Liver (tissue), 8 donors: ENCODE measurements at regions not wholly inside any gene's neighbourhood (a gene's known extent, or its start where the extent isn't known, plus 50 kb on each side); places are given as distances from the start of the nearest gene placed in this dataset.
A peak's percentile ranks its signal among the peaks of the same experiment; 100 is the strongest.

Source experiments
- DNase-seq: peaks from one replicate; pipeline ENCODE4 v3.0.0-alpha.2; 2017; ENCODE audit warnings: low spot score
- H3K27ac ChIP-seq, 2 donors: one replicate each; pipeline ENCODE4 v1.7.0; 2013; ENCODE audit warnings: inconsistent platforms in 2 of 2, low read length in 2 of 2, control low read depth in 1 of 2, low read depth in 1 of 2, mild to moderate bottlenecking in 1 of 2
- H3K27me3 ChIP-seq, 4 donors: one replicate each; pipeline versions ENCODE4 v1.6.1 to v1.7.0; 2013; ENCODE audit warnings: low read length in 3 of 4, inconsistent platforms in 1 of 4, mild to moderate bottlenecking in 1 of 4, moderate library complexity in 1 of 4; ENCODE audit not compliant: control insufficient read depth in 4 of 4, insufficient read depth in 4 of 4
- H3K36me3 ChIP-seq, 4 donors: one replicate each; pipeline versions ENCODE4 v1.6.1 to v1.7.0; 2013; ENCODE audit warnings: low read length in 3 of 4, mild to moderate bottlenecking in 3 of 4, low read depth in 1 of 4, moderate library complexity in 1 of 4; ENCODE audit not compliant: control insufficient read depth in 4 of 4, insufficient read depth in 3 of 4
- H3K4me1 ChIP-seq, 4 donors: one replicate each; pipeline versions ENCODE4 v1.6.1 to v1.7.0; 2013; ENCODE audit warnings: low read length in 3 of 4, mild to moderate bottlenecking in 3 of 4, moderate library complexity in 1 of 4; ENCODE audit not compliant: control insufficient read depth in 4 of 4, insufficient read depth in 4 of 4
- H3K4me3 ChIP-seq, 3 donors: one replicate each; pipeline versions ENCODE4 v1.6.1 to v1.7.0; 2013; ENCODE audit warnings: low read length in 3 of 3, control low read depth in 1 of 3, low read depth in 1 of 3, mild to moderate bottlenecking in 1 of 3
- H3K9ac ChIP-seq, 2 donors: one replicate each; pipeline ENCODE4 v1.7.0; 2013; ENCODE audit warnings: low read length in 2 of 2, mild to moderate bottlenecking in 2 of 2, moderate library complexity in 2 of 2, control low read depth in 1 of 2, low read depth in 1 of 2
- H3K9me3 ChIP-seq, 4 donors: one replicate each; pipeline versions ENCODE4 v1.6.1 to v1.7.0; 2013; ENCODE audit warnings: low read length in 3 of 4; ENCODE audit not compliant: control insufficient read depth in 4 of 4
- ATF3 ChIP-seq: IDR thresholded peaks from 2 replicates; pipeline ENCODE4 v1.6.1; 2016; ENCODE audit warnings: antibody characterized with exemption
- CTCF ChIP-seq: fragments of 150-350 bp; IDR thresholded peaks from 2 replicates; pipeline ENCODE4 v1.5.1; 2017; ENCODE audit warnings: improper control_type of control experiment, low read depth, low read length; ENCODE audit not compliant: missing input control
- EGR1 ChIP-seq, 2 donors: IDR thresholded peaks; 2 replicates each; pipeline ENCODE4 v1.6.1; 2016 to 2018; ENCODE audit warnings: antibody characterized with exemption in 2 of 2, low read depth in 2 of 2
- FOXA1 ChIP-seq: IDR thresholded peaks from 2 replicates; pipeline ENCODE4 v1.6.1; 2016; ENCODE audit warnings: antibody characterized with exemption
- FOXA2 ChIP-seq: IDR thresholded peaks from 2 replicates; pipeline ENCODE4 v1.6.1; 2016; ENCODE audit warnings: antibody characterized with exemption
- GABPA ChIP-seq, 2 donors: IDR thresholded peaks in 1 of 2; conservative IDR thresholded peaks in 1 of 2; 2 replicates each; pipeline ENCODE4 v1.6.1; 2016; ENCODE audit warnings: antibody characterized with exemption in 2 of 2, mild to moderate bottlenecking in 1 of 2, moderate library complexity in 1 of 2
- HNF4A ChIP-seq, 2 donors: conservative IDR thresholded peaks; 2 replicates each; pipeline ENCODE4 v1.6.1; 2016; ENCODE audit warnings: antibody characterized with exemption in 2 of 2, mild to moderate bottlenecking in 2 of 2
- HNF4G ChIP-seq: IDR thresholded peaks from 2 replicates; pipeline ENCODE4 v1.6.1; 2016; ENCODE audit warnings: antibody characterized with exemption
- JUND ChIP-seq, 2 donors: IDR thresholded peaks; 2 replicates each; pipeline ENCODE4 v1.6.1; 2016; ENCODE audit warnings: antibody characterized with exemption in 2 of 2
- NR2F2 ChIP-seq: IDR thresholded peaks from 2 replicates; pipeline ENCODE4 v1.6.1; 2016; ENCODE audit warnings: antibody characterized with exemption
- RAD21 ChIP-seq, 2 donors: IDR thresholded peaks; 2 replicates each; pipeline ENCODE4 v1.6.1; 2016; ENCODE audit warnings: antibody characterized with exemption in 2 of 2, mild to moderate bottlenecking in 2 of 2
- RXRA ChIP-seq, 2 donors: IDR thresholded peaks; 2 replicates each; pipeline ENCODE4 v1.6.1; 2017 to 2018; ENCODE audit warnings: antibody characterized with exemption in 2 of 2, mild to moderate bottlenecking in 1 of 2
- SP1 ChIP-seq: IDR thresholded peaks from 2 replicates; pipeline ENCODE4 v1.6.1; 2018; ENCODE audit warnings: antibody characterized with exemption, mild to moderate bottlenecking
- TAF1 ChIP-seq: conservative IDR thresholded peaks from 2 replicates; pipeline ENCODE4 v1.6.1; 2016; ENCODE audit warnings: antibody characterized with exemption, mild to moderate bottlenecking
- YY1 ChIP-seq: IDR thresholded peaks from 2 replicates; pipeline ENCODE4 v1.6.1; 2016; ENCODE audit warnings: antibody characterized with exemption, mild to moderate bottlenecking
- ZBTB33 ChIP-seq: IDR thresholded peaks from 2 replicates; pipeline ENCODE4 v1.6.1; 2016; ENCODE audit warnings: antibody characterized with exemption
- WGBS: extraction: QIAGEN DNeasy Blood & Tissue Kit; methylation state at CpG from one replicate; pipeline ENCODE4 v1.1.7; 2013; 5-methylcytosine and 5-hydroxymethylcytosine counted together
- TF ChIP-seq, protein P1 (sequence below): IDR thresholded peaks from 2 replicates; pipeline ENCODE4 v1.6.1; 2016; ENCODE audit warnings: antibody characterized with exemption, mild to moderate bottlenecking
- TF ChIP-seq, protein P2 (sequence below): IDR thresholded peaks from 2 replicates; pipeline ENCODE4 v1.6.1; 2016; ENCODE audit warnings: antibody characterized with exemption
- donor health status: healthy.
- donor health status: healthy.
- donor health status: healthy.
- donor health status: healthy.
- donor health status: healthy.

DNA sequence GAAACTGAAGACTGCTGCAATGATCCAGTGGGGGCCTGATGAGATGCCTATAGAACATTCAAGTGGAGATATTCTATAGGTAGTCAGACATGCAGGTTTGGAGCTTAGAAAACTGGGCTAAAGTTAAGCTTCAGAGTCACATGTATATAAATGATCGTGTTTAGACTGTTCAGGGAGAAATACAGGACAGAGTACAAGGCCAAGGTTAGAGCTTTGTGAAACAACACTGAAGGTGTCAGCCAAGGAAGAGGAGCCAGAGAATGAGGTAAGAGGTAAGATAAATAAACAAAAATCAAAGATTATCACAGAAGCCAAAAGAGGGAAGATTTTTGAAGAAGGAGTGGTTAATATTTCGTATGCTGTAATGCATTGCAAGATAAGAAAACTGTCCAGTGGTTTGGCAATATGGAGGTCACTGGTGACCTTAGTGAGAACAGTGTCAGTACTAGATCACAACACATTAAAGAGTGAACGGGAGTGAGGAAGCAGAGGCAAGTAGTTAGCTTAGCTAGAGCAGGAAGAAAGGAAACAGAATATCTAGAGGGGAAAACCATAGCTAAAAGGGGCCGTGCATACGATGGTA is 58.0 kb upstream of the KLHL13 start (continued):
- TF ChIP-seq RAD21 (IDR thresholded peaks at IDR 0.05) (no peak), YY1 (no peak), JUND (IDR thresholded peaks at IDR 0.05) (peak in 1 of 2 donors; percentile 10)

- Histone ChIP-seq H3K9me3 (no peaks in the 10 kb centered on the region), H3K4me1 (peaks cover 0 to 4% (median 0%) of the 10 kb centered on the region in 4 donors), H3K9ac (no peak overlapping the region), H3K36me3 (no peaks in the 10 kb centered on the region), H3K27me3 (no peaks in the 10 kb centered on the region), H3K27ac (no peak overlapping the region), H3K4me3 (no peak overlapping the region)
- TF ChIP-seq FOXA2, result no peak
- TF ChIP-seq HNF4G, result no peak
- no peak for TF ChIP-seq GABPA (IDR thresholded peaks at IDR 0.05 in 1 of 2, conservative IDR thresholded peaks at IDR 0.05 in 1 of 2)
- peak in 1 of 2 donors; percentile 9 for TF ChIP-seq HNF4A (conservative IDR thresholded peaks at IDR 0.05)
- no peak for DNase-seq
- 79% methylated on average over 1 of the region's 1 CpG for WGBS
These were observed 61.1 kb upstream of the KLHL13 start for GRCh38 chrX:118177708-118178107.

GRCh38 chrX:118178450-118178849 is 61.8 kb upstream of the KLHL13 start:
- WGBS, result 92% methylated on average over 7 of the region's 7 CpGs
- H3K4me1 ChIP-seq, result peaks cover 0 to 4% (median 0%) of the 10 kb centered on the region in 4 donors
- no peaks in the 10 kb centered on the region for H3K27me3 ChIP-seq
- no peaks in the 10 kb centered on the region for H3K9me3 ChIP-seq
- H3K36me3 ChIP-seq, result no peaks in the 10 kb centered on the region
- H3K4me3 ChIP-seq, result no peak overlapping the region
- no peak overlapping the region for H3K9ac ChIP-seq
- no peak overlapping the region for H3K27ac ChIP-seq
- no peak for DNase-seq
- TF ChIP-seq, protein P1, sequence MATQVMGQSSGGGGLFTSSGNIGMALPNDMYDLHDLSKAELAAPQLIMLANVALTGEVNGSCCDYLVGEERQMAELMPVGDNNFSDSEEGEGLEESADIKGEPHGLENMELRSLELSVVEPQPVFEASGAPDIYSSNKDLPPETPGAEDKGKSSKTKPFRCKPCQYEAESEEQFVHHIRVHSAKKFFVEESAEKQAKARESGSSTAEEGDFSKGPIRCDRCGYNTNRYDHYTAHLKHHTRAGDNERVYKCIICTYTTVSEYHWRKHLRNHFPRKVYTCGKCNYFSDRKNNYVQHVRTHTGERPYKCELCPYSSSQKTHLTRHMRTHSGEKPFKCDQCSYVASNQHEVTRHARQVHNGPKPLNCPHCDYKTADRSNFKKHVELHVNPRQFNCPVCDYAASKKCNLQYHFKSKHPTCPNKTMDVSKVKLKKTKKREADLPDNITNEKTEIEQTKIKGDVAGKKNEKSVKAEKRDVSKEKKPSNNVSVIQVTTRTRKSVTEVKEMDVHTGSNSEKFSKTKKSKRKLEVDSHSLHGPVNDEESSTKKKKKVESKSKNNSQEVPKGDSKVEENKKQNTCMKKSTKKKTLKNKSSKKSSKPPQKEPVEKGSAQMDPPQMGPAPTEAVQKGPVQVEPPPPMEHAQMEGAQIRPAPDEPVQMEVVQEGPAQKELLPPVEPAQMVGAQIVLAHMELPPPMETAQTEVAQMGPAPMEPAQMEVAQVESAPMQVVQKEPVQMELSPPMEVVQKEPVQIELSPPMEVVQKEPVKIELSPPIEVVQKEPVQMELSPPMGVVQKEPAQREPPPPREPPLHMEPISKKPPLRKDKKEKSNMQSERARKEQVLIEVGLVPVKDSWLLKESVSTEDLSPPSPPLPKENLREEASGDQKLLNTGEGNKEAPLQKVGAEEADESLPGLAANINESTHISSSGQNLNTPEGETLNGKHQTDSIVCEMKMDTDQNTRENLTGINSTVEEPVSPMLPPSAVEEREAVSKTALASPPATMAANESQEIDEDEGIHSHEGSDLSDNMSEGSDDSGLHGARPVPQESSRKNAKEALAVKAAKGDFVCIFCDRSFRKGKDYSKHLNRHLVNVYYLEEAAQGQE, result no peak
- TF ChIP-seq CTCF (no peak), JUND (IDR thresholded peaks at IDR 0.05) (no peak), FOXA2 (no peak), RXRA (IDR thresholded peaks at IDR 0.05) (no peak), EGR1 (IDR thresholded peaks at IDR 0.05; ENCODE audit: low read depth in 2 of 2) (no peak), HNF4G (no peak), NR2F2 (no peak), HNF4A (conservative IDR thresholded peaks at IDR 0.05) (no peak), RAD21 (IDR thresholded peaks at IDR 0.05) (no peak), SP1 (no peak), ZBTB33 (no peak), GABPA (IDR thresholded peaks at IDR 0.05 in 1 of 2, conservative IDR thresholded peaks at IDR 0.05 in 1 of 2) (no peak), YY1 (no peak), FOXA1 (no peak), TAF1 (no peak), ATF3 (no peak)
- TF ChIP-seq, protein P2, sequence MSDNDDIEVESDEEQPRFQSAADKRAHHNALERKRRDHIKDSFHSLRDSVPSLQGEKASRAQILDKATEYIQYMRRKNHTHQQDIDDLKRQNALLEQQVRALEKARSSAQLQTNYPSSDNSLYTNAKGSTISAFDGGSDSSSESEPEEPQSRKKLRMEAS, result no peak
